ENCODE measurements at regions not wholly inside any gene's neighbourhood (a gene's known extent, or its start where the extent isn't known, plus 50 kb on each side); places are given as distances from the start of the nearest gene placed in this dataset.

DNA sequence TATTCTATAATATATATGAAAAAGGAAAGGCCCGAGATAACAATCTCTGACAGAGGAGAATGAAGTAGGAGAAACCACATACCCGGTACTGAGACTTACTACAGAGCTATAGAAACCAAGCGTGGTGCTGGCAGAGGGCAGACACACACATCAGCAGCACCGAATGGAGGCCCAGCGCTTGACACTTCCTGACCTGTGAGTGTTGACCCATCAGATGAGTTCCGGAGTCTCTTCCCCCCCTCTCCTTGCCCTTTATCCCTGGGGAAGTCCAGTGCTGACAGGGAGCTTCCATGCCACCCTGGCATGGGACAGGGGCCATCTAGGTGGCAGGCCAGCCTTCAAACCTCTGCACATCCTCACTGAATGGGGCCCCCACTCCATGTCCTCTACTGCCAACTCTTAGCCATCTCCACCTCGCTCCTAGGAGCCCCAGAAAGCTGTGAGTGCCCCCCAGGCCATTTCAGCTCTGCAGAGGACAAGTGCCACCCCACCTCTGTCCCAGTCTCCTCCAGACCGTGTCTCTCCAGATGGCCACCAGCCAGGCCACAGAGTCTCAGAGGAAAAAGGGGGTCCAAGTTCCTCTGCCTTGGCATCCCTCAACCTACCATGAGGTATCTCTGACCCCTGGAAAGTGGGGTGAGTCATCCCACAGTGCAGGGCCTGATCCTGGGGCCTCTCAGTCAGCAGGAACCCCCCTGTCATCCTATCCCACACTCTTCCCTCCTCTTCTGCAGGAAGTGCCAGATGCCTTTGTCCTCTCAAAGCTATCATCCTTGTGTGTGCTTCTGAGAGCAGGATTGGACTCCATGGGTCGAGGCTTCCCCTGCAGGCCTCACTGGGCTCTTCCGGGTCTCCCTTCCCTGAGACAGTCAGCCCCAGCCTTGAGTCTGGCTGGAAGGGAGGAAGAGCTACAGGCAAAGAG is 116.5 kb upstream of the ALDH1A3 start:
- TF ChIP-seq POLR2AphosphoS5 (IDR thresholded peaks at IDR 0.05; ENCODE audit: low read depth, low read length) (no peak), POLR2A (IDR thresholded peaks at IDR 0.05; ENCODE audit: low read depth, low read length) (no peak)
